Mesothelial cell of epicardium (in vitro differentiated cells): ENCODE measurements at regions not wholly inside any gene's neighbourhood (a gene's known extent, or its start where the extent isn't known, plus 50 kb on each side); places are given as distances from the start of the nearest gene placed in this dataset.

Source experiments
- DNase-seq, 2 experiments: peaks; one replicate each; pipeline ENCODE4 v3.0.0; 2021; ENCODE audit warnings: low spot score in 2 of 2; ENCODE audit not compliant: unreplicated experiment in 2 of 2
- H3K27ac Mint-ChIP-seq: 2 replicates; pipeline ENCODE4 v1.8.0; 2021; ENCODE audit warnings: mixed read lengths
- H3K27me3 Mint-ChIP-seq: 2 replicates; pipeline ENCODE4 v1.8.0; 2021; ENCODE audit warnings: low read depth, mixed read lengths
- H3K36me3 Mint-ChIP-seq: 2 replicates; pipeline ENCODE4 v1.8.0; 2021; ENCODE audit warnings: mixed read lengths
- H3K4me1 Mint-ChIP-seq: 2 replicates; pipeline ENCODE4 v1.8.0; 2021; ENCODE audit warnings: mixed read lengths
- H3K4me3 Mint-ChIP-seq: 2 replicates; pipeline ENCODE4 v1.8.0; 2021; ENCODE audit warnings: mild to moderate bottlenecking, moderate library complexity, mixed read lengths
- H3K9me3 Mint-ChIP-seq: 2 replicates; pipeline ENCODE4 v1.8.0; 2021; ENCODE audit warnings: mixed read lengths
- CTCF ChIP-seq: fragments of 200-600 bp; sonication (generic); IDR thresholded peaks from one replicate; pipeline ENCODE4 v1.5.0; 2021; ENCODE audit warnings: antibody characterized with exemption; ENCODE audit not compliant: unreplicated experiment

GRCh38 chr2:11962707-11963328 lies 216.4 kb downstream of the LPIN1 start:
- H3K9me3 Mint-ChIP-seq: peaks cover 3% of the 10 kb centered on the region
- H3K27ac Mint-ChIP-seq: peak overlapping the region; percentile 61
- peaks cover 29% of the 10 kb centered on the region for H3K4me1 Mint-ChIP-seq
- H3K27me3 Mint-ChIP-seq: peaks cover 32% of the 10 kb centered on the region
- no peak overlapping the region for H3K4me3 Mint-ChIP-seq
- TF ChIP-seq CTCF: no peak
- H3K36me3 Mint-ChIP-seq: no peaks in the 10 kb centered on the region
- no peak for DNase-seq

- Mint-ChIP-seq H3K4me1 (peaks cover 37% of the 10 kb centered on the region), H3K27me3 (peaks cover 30% of the 10 kb centered on the region), H3K27ac (no peak overlapping the region), H3K36me3 (no peaks in the 10 kb centered on the region), H3K4me3 (no peak overlapping the region), H3K9me3 (peaks cover 3% of the 10 kb centered on the region)
- no peak for TF ChIP-seq CTCF
- DNase-seq: no peak
Observed at GRCh38 chr2:11963966-11964365, 217.5 kb downstream of the LPIN1 start.

- Mint-ChIP-seq H3K4me3 (no peak overlapping the region), H3K27ac (peak overlapping the region; percentile 28), H3K27me3 (peaks cover 40% of the 10 kb centered on the region), H3K9me3 (peaks cover 37% of the 10 kb centered on the region), H3K36me3 (peaks cover 15% of the 10 kb centered on the region), H3K4me1 (peaks cover 30% of the 10 kb centered on the region)
- peak in 1 of 2 experiments; percentile 47 for DNase-seq
- no peak for TF ChIP-seq CTCF
Observed at GRCh38 chr2:11967946-11968465, 221.6 kb downstream of the LPIN1 start.

GRCh38 chr2:11968521-11968920 lies 222.1 kb downstream of the LPIN1 start:
- no peak overlapping the region for H3K27ac Mint-ChIP-seq
- H3K27me3 Mint-ChIP-seq: peaks cover 37% of the 10 kb centered on the region
- H3K9me3 Mint-ChIP-seq: peaks cover 43% of the 10 kb centered on the region
- peaks cover 26% of the 10 kb centered on the region for H3K4me1 Mint-ChIP-seq
- no peak overlapping the region for H3K4me3 Mint-ChIP-seq
- no peak for TF ChIP-seq CTCF
- DNase-seq: no peak
- peaks cover 17% of the 10 kb centered on the region for H3K36me3 Mint-ChIP-seq

GRCh38 chr2:11969774-11970173 lies 223.3 kb downstream of the LPIN1 start:
- Mint-ChIP-seq H3K4me3 (no peak overlapping the region), H3K4me1 (peaks cover 16% of the 10 kb centered on the region), H3K9me3 (peaks cover 52% of the 10 kb centered on the region), H3K27me3 (peaks cover 32% of the 10 kb centered on the region), H3K36me3 (peaks cover 23% of the 10 kb centered on the region), H3K27ac (no peak overlapping the region)
- no peak for TF ChIP-seq CTCF
- DNase-seq: no peak
